HG02981 (cell line): ENCODE measurements at regions not wholly inside any gene's neighbourhood (a gene's known extent, or its start where the extent isn't known, plus 50 kb on each side); places are given as distances from the start of the nearest gene placed in this dataset.

Source experiments
- ATAC-seq: cut with Tn5 transposase; IDR thresholded peaks from one replicate; pipeline ENCODE4 v1.9.1; 2021; ENCODE audit warnings: mild to moderate bottlenecking, moderate library complexity; ENCODE audit not compliant: unreplicated experiment

DNA sequence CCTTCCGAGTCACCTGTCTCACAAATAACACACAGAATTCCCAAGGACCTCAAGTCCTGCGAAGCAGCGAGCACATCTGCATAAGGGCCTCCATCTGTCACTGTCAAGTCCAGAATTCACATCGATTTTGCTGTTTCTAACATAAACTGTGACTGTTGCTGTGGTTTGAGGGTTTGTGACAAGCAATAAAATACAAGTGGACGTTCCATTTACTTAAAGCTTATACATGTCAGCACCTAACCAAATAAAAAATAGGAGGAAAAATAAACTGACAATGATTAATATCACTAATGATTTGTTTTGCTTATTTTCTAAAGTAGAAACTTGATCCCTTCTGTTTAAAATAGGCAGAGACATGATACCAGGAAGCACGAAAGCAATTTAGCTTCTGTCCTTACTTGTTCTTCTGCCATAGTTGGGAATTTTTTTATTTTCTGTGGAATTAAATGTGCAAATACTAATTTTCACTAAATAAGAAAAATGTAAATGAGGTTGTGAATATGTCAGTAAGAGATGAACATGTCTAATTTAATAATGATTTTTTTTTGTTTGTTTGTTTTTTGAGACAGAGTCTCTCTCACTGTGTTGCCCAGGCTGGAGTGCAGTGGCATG is 279.1 kb downstream of the FGF9 start:
- no peak for ATAC-seq

DNA sequence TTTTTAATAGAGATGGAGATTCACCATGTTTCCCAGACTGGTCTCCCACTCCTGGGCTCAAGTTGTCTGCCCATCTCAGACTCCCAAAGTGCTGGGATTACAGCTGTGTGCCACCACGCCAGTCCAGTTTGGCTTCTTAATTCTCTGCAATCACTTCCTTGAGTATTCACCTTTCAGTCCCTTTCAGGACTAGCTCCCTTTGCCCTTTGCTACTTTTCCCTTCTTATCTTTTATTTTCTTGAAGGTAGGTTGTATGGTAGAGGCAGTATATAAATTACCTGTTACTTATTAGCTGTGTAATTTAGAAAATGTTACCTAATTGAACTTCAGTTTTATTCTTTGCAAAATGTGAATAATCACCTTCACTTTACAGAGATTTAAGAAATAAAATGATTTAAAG is 285.8 kb downstream of the FGF9 start:
- ATAC-seq, result no peak

DNA sequence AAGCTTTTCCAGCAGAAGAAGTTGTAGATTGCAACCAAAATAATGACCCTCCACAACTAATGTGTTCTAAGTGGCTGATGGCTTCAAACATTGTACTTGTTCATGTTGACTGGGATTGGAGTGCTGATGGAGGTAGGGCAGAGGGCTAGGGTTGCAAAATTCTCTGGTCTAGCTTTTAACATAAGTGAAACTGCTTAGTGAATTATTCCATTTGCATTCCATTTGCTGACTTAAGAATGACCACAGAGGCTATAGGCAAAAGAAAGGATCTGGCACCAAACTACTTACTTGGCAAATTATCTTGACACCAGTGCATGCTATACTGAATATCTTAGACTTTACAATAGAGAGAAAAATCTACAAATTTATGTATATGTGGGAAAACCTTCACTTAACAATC is 287.0 kb downstream of the FGF9 start:
- ATAC-seq, result no peak

GRCh38 chr13:21960108-21960507 is 289.2 kb downstream of the FGF9 start:
- ATAC-seq, result no peak

GRCh38 chr13:21964686-21965085 is 293.8 kb downstream of the FGF9 start:
- ATAC-seq, result no peak

GRCh38 chr13:21965095-21965494 is 294.2 kb downstream of the FGF9 start:
- ATAC-seq, result no peak

DNA sequence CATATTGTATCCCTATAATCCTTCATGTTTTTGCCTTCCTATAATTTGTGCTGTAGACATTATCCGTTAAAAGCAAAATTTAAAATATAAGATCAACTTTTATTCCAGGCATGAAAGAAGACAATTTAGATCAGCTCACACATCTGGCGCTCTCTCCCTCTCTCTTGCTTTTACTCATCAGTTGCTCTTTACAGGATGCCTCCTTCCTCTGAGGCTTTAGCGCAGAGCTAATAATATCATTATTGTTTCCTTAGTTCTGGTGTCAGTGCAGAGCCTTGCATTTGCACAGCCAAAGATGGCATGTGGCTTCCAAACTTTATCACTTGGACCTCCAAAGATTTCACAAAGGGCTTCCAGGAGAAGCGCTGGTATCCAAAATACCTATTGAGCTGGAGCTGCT is 295.1 kb downstream of the FGF9 start:
- no peak for ATAC-seq

GRCh38 chr13:21967871-21968270 is 297.0 kb downstream of the FGF9 start:
- ATAC-seq, result no peak

GRCh38 chr13:21970172-21970571 is 299.3 kb downstream of the FGF9 start:
- ATAC-seq, result no peak

GRCh38 chr13:21970918-21971317 is 300.0 kb downstream of the FGF9 start:
- no peak for ATAC-seq

DNA sequence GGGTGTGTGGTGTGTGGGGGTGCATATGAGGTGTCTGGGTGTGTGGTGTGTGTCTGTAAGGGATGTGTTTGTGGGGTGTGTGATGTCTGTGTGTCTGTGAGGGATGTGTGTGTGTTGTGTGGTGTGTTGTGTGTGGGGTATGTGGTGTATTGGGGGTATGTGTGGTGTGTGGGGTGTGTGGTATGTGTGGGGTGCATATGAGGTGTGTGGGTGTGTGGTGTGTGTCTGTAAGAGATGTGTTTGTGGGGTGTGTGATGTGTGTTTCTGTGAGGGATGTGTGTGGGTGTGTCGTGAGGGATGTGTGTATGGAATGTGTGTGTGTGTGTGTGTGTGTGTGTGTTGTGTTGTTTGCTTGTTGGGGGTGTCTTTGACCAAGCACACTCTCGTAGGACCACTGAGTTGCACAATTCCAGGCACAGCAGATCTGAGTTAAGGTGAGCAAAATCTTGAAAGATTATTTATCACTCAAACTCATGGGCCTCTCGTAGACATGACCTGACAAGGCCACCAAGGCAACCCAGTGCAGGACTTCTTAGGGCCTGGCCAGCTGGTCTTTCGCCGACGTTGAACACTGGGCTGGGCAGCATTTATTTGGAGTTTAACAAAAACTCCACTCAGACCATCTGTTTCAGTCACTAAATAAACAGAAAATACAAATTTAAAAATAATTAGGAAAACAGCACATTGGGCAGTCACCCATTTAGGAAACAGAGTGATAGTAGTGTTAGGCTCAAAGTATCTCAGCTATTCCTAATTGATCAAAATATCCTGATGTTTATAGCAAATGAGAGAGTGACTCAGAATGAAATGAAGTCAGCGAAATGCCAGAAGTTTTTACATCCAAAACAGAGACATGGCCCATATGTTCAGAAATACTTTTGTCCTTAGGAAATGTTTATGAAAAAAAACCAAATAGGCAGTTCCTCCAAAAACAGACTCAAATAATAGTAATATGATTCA is 301.1 kb downstream of the FGF9 start:
- ATAC-seq, result no peak

GRCh38 chr13:21973437-21974125 is 302.7 kb downstream of the FGF9 start:
- no peak for ATAC-seq

- ATAC-seq, result no peak
These were observed 303.9 kb downstream of the FGF9 start for GRCh38 chr13:21974741-21975140.

- ATAC-seq, result no peak
These were observed 305.3 kb downstream of the FGF9 start for GRCh38 chr13:21976159-21976558.

GRCh38 chr13:21979161-21979806 is 308.4 kb downstream of the FGF9 start:
- no peak for ATAC-seq

DNA sequence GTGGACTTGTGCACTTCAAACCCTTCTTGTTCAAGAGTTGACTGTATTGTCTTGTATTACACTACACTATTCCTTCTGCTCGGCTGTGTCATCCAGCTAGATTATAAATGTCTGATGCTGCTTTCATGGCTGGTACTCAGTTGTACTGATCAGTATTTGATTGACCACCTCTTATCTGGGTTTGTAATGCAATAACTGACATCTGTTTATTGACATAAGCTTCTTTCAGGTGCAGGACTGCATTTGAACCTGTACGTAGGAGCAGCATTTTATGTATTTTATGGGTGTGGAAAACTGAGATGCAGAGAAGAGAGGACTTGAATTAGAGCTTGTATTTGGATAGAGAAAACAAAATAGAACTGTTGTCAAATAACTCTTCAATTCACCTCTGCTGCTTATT is 309.2 kb downstream of the FGF9 start:
- no peak for ATAC-seq

- ATAC-seq, result no peak
These were observed 313.3 kb downstream of the FGF9 start for GRCh38 chr13:21984156-21984555.

GRCh38 chr13:21986602-21987001 is 315.7 kb downstream of the FGF9 start:
- no peak for ATAC-seq

DNA sequence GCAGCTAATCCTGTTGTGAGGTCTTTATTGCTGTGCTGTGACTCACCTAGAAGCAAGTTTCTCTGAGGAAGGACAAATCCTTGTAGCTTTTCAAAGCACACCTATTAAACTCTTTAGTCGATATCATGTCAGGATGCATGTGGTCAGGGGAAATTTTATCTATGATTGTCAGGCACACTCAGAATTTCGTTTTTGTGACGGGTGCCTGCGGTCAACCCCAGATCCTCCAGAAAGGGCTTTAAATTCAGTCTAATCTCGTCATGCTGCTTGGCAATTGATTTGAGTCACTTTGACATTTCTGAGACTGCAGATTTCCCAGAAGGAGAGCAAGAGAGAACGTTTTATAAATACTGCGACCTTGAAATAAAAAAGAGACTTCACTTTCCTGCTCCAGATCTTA is 316.9 kb downstream of the FGF9 start:
- no peak for ATAC-seq

- ATAC-seq, result no peak
These were observed 317.8 kb downstream of the FGF9 start for GRCh38 chr13:21988624-21989023.

DNA sequence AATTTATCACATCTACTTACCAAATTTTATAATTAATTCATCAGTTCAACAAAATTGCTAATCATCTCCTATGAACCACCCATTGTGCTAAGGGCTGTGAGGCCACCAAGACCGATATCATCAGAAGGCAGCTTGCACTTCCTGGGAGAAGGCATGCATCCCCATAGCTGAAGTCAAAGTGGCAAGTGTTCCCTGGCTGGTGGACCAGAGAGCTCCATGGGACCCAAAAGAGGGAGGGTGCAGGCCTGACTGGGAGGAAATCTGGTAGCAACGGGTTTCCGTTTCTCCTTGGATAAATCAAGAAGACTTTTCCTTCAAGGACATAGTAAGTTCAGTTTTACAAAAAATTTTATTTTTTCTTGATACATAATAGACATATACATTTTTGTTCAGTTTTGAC is 325.2 kb downstream of the FGF9 start:
- no peak for ATAC-seq
